HG02798 (cell line): ENCODE measurements at regions not wholly inside any gene's neighbourhood (a gene's known extent, or its start where the extent isn't known, plus 50 kb on each side); places are given as distances from the start of the nearest gene placed in this dataset.

Experiments used
- ATAC-seq: cut with Tn5 transposase; IDR thresholded peaks from one replicate; pipeline ENCODE4 v1.9.1; 2021; ENCODE audit warnings: mild to moderate bottlenecking; ENCODE audit not compliant: unreplicated experiment, poor library complexity

GRCh38 chr12:42707312-42708226 lies 118.0 kb upstream of the PRICKLE1 start:
- no peak for ATAC-seq

DNA sequence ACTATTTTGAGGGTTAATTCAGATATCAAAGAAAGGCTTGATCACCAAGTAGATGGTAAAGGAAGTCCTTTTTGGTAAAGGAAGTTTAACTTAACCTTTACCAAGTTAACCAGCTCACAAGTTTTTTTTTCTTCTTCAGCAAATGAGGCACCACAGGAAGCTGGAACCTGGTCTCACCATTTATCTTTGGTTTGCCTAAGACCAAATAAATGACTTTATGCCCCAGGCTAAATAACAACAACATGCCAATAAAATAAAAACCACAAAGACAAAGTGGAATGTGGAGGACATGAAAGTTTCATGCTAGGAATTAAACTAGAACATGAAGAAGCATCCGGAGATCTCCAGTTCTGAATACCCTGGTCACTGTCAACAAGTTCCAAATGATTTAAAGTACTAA lies 116.8 kb upstream of the PRICKLE1 start:
- ATAC-seq = no peak

GRCh38 chr12:42705863-42706262 lies 116.3 kb upstream of the PRICKLE1 start:
- ATAC-seq = no peak

DNA sequence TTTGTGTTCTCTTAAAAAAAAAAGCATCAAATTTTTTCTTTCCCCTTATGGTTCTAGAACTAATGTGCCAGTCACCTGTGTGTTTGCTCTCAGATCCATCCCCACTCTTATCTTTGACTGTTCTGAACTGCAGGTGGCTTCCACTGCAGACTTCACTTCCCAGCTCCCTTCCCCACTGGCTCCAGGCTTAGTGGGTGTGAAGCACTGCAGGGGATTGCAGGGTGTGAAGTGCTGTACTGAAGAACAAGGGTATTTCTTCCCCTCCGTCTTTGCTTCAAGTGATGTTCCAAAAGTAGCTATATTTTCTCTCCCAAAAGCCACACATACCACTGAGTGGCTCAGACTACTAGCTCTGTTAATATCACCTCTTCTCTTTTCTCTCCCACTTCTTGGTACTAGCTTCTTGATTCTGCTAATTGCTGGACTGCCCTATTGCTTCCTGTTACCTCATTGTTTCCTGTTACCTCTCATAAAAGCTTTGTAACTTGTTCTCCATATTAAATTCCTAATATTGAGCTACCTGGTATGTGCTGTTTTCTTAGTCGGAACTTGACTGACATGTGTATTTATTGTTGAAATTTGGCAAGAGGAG lies 115.4 kb upstream of the PRICKLE1 start:
- no peak for ATAC-seq

- no peak for ATAC-seq
Measured at GRCh38 chr12:42704340-42704739, 114.8 kb upstream of the PRICKLE1 start.

- ATAC-seq = no peak
Measured at GRCh38 chr12:42701084-42701483, 111.5 kb upstream of the PRICKLE1 start.

DNA sequence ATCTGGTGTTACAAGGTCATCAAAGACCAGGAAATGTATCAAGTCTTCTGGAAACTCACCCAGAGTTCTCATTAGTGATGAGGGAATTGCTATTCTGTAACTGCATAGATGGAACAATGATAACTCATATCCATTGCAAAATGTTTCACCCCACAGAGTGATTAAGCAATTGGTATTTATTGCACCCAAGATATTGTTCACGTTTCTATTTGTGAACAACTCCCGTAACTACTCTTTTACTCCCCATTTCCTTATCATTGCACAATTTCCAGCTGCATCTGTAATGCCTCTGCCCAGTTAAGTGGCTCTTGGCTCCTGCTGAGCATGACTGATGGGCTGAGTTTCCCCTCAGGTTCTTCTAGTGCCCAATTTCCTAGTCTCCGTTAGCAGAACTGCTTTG lies 108.7 kb upstream of the PRICKLE1 start:
- ATAC-seq = no peak

DNA sequence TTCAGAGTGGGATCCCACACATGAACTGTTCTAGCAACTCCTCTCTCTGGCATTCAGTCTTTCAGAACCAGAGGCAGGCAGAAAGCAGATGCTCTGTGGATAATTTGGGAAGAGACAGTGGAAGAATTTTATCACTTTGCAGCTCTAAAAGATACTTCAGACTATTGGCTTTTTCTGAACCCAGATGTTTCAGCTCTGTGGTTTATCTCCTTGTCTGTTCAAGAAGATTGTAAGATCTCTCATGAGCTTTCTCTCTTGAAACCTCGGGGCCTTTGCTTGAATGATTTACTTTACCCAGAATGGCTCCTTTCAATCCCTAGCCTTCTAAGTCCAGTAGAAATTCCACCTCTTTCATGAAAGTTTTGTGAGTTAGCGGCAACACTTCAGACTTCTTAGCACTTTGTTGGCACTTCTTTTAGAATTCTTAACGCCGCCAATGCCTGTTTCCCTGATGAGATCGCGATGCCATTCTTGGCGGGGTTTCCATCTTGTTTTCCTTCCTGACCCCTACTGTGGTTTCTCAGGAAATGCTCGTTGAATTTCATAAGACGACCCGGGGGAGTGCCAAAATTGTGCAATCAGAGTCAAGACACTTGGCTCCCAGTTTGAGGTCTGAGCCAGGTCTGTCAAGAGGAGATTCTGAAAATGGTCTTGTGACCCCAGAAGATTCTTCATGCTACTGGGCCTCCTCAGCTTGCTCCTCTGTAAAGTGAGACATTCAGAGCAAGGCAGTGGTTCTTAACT lies 107.0 kb upstream of the PRICKLE1 start:
- ATAC-seq = no peak

- ATAC-seq = no peak
Measured at GRCh38 chr12:42695490-42695995, 106.0 kb upstream of the PRICKLE1 start.

GRCh38 chr12:42692749-42693148 lies 103.2 kb upstream of the PRICKLE1 start:
- no peak for ATAC-seq

GRCh38 chr12:42691991-42692557 lies 102.5 kb upstream of the PRICKLE1 start:
- ATAC-seq = no peak

GRCh38 chr12:42690264-42690663 lies 100.7 kb upstream of the PRICKLE1 start:
- no peak for ATAC-seq

DNA sequence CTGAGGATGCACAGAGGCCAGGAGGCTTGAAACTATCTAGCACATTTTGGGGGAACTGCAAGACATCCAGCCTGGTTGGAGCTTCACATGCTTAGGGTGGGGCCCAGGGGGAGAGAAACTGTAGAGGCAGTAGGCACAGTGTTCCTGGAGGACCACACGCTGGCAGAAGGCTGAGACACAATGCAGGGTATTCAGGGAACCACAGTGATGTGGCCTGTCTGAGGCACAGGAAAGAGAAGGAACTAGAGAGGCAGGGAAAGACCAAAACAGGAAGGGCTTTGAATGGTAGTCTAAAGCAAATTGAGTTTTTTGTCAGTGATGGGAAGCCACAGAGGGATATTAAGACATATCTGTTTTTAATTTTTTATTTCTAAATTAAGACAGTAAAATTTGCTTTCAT lies 100.2 kb upstream of the PRICKLE1 start:
- ATAC-seq = no peak

GRCh38 chr12:42686514-42687172 lies 97.1 kb upstream of the PRICKLE1 start:
- ATAC-seq = no peak

DNA sequence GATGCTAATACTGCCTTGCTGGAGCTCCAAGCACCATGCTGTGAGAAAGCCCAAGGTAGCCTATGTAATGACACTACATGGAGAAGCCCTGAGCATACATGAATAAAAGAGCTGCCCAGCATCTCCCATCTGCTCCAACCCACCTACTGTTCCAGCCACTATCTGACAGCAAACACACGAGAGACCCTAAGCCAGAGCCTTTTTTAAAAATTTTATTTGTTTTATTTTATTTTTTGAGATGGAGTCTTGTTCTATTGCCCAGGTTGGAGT lies 95.2 kb upstream of the PRICKLE1 start:
- ATAC-seq = no peak

DNA sequence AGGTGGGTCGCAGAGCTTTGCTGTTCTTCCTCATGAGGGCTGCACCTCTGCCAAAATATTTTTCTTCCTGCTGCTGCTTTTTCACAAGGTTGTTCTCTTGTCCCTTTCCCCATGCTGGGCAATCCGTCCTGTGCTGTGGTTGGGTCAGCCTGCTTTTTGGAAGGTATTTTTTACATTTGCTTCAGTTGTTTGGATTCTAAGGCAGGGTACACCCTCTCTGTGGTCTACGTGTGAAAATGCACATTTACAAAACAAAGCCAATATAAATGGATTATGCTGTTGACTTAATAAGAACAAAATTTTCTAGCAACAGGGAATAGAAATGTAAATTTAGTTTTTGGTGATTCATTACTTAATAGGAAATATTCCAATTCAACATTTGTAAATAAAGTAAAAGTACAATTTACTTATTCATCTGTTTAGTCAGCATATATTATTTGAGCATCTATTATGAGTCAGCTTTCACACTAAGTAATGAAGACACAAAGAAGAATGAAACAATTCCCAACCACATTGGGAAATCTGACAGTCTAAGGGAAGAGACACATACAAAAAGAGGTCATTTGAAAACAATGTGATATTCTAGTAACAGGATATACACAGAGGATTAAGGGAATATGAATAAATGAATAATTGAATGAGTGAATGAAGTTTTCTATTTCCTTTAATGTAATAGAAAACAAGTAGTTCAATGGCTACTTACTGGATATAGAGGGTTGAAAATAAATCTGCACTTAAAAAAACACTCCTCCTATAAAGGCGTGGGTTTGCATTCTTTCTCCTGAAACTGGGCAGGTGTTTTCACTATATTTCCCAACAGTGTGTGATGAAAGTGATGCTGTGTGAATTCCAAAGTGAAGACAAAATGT lies 94.6 kb upstream of the PRICKLE1 start:
- ATAC-seq = no peak

GRCh38 chr12:42683266-42683665 lies 93.7 kb upstream of the PRICKLE1 start:
- no peak for ATAC-seq

GRCh38 chr12:42679466-42679865 lies 89.9 kb upstream of the PRICKLE1 start:
- no peak for ATAC-seq

GRCh38 chr12:42677461-42677860 lies 87.9 kb upstream of the PRICKLE1 start:
- no peak for ATAC-seq
